A673 (cell line): ENCODE measurements at regions not wholly inside any gene's neighbourhood (a gene's known extent, or its start where the extent isn't known, plus 50 kb on each side); places are given as distances from the start of the nearest gene placed in this dataset.

Source experiments
- BruUV-seq: library from RNA; stranded (reverse); fragments of 400-500 nt; replicated peaks from 2 replicates; lab custom pipeline; 2021; lab: Mats Ljungman, UMichigan
- CTCF ChIA-PET: fragments of 300-600 bp; sonication (Branson Sonifier 250); formaldehyde crosslinking; loops from one replicate; lab custom pipeline; 2022; ENCODE audit warnings: antibody characterized with exemption; lab: Charles Lee
- POLR2A ChIA-PET: fragments of 300-600 bp; sonication (Branson Sonifier 250); formaldehyde crosslinking; loops from one replicate; lab custom pipeline; 2022; ENCODE audit warnings: antibody characterized with exemption; ENCODE audit not compliant: low non-redundant PET; lab: Charles Lee
- DNase-seq: peaks from one replicate; pipeline ENCODE4 v3.0.0-alpha.2; 2015; ENCODE audit warnings: low spot score
- H3K27ac ChIP-seq: fragments of 200-600 bp; sonication (generic); 2 replicates; pipeline ENCODE4 v1.5.1; 2016; ENCODE audit warnings: mixed run types, low read depth, mild to moderate bottlenecking, mixed read lengths, antibody characterized with exemption, low read length; ENCODE audit not compliant: poor library complexity, severe bottlenecking
- H3K27me3 ChIP-seq: fragments of 200-600 bp; sonication (generic); replicated peaks from 2 replicates; pipeline ENCODE4 v1.6.1; 2017; ENCODE audit warnings: mixed run types, low read depth, mild to moderate bottlenecking, mixed read lengths, antibody characterized with exemption, low read length; ENCODE audit not compliant: insufficient read depth, poor library complexity
- H3K36me3 ChIP-seq: fragments of 200-600 bp; sonication (generic); 2 replicates; pipeline ENCODE4 v1.6.1; 2016; ENCODE audit warnings: mixed run types, mild to moderate bottlenecking, mixed read lengths, antibody characterized with exemption, low read length; ENCODE audit not compliant: insufficient read depth, poor library complexity, severe bottlenecking
- H3K4me1 ChIP-seq: fragments of 200-600 bp; sonication (generic); 2 replicates; pipeline ENCODE4 v1.6.1; 2017; ENCODE audit warnings: mixed run types, mild to moderate bottlenecking, mixed read lengths, antibody characterized with exemption, low read length; ENCODE audit not compliant: insufficient read depth, poor library complexity, severe bottlenecking
- H3K4me3 ChIP-seq: fragments of 200-600 bp; sonication (generic); 2 replicates; pipeline ENCODE4 v1.5.1; 2016; ENCODE audit warnings: low read depth, mixed run types, mild to moderate bottlenecking, mixed read lengths, low read length; ENCODE audit not compliant: poor library complexity, severe bottlenecking
- H3K9me3 ChIP-seq: fragments of 200-600 bp; sonication (generic); 2 replicates; pipeline ENCODE4 v1.6.1; 2016; ENCODE audit warnings: mixed run types, low read depth, mild to moderate bottlenecking, mixed read lengths, antibody characterized with exemption, low read length; ENCODE audit not compliant: poor library complexity, severe bottlenecking
- CTCF ChIP-seq: fragments of 300-800, 200-600 bp; sonication (generic); conservative IDR thresholded peaks from 2 replicates; pipeline ENCODE4 v1.5.1; 2017; ENCODE audit warnings: low read depth, mild to moderate bottlenecking, antibody characterized with exemption, low read length, moderate library complexity, mixed read lengths
- EZH2 ChIP-seq: fragments of 200-600 bp; sonication (generic); IDR thresholded peaks from 2 replicates; pipeline ENCODE4 v1.6.1; 2017; ENCODE audit warnings: borderline replicate concordance, low read depth, mild to moderate bottlenecking, mixed read lengths, antibody characterized with exemption, low read length; ENCODE audit not compliant: poor library complexity, severe bottlenecking
- intact Hi-C: fragments of 100-400 bp; cut with micrococcal nuclease; formaldehyde crosslinking; loops from one replicate; pipeline ENCODE4 v1.10.0; 2022; ENCODE audit not compliant: unreplicated experiment

- Histone ChIP-seq H3K36me3 (no peaks in the 10 kb centered on the region), H3K4me1 (no peaks in the 10 kb centered on the region), H3K4me3 (no peak overlapping the region), H3K27ac (no peak overlapping the region), H3K27me3 (no peaks in the 10 kb centered on the region), H3K9me3 (no peaks in the 10 kb centered on the region)
- POLR2A ChIA-PET, result no interaction called here
- CTCF ChIA-PET, result no interaction called here
- TF ChIP-seq EZH2, result no peak
- no peak for TF ChIP-seq CTCF
- intact Hi-C loops, result no loop called here
- BruUV-seq, result no TSS peak
- DNase-seq, result no peak
Observed at GRCh38 chr6:102961902-102962301, 1568.4 kb downstream of the GRIK2 start.

GRCh38 chr6:102950967-102951366 lies 1557.5 kb downstream of the GRIK2 start:
- CTCF ChIA-PET, result no interaction called here

GRCh38 chr6:102944475-102944874 lies 1551.0 kb downstream of the GRIK2 start:
- intact Hi-C loops, result no loop called here
- H3K9me3 ChIP-seq, result no peaks in the 10 kb centered on the region
- TF ChIP-seq EZH2 (no peak), CTCF (no peak)
- DNase-seq, result no peak
- H3K27me3 ChIP-seq, result no peaks in the 10 kb centered on the region
- H3K4me1 ChIP-seq, result no peaks in the 10 kb centered on the region
- ChIA-PET POLR2A (no interaction called here), CTCF (no interaction called here)
- H3K27ac ChIP-seq, result no peak overlapping the region
- BruUV-seq, result no TSS peak
- H3K4me3 ChIP-seq, result no peak overlapping the region
- no peaks in the 10 kb centered on the region for H3K36me3 ChIP-seq

More at GRCh38 chr6:102950967-102951366, 1557.5 kb downstream of the GRIK2 start:
- TF ChIP-seq CTCF, result no peak
- TF ChIP-seq EZH2, result no peak
- H3K9me3 ChIP-seq, result no peaks in the 10 kb centered on the region
- H3K4me3 ChIP-seq, result no peak overlapping the region
- H3K27ac ChIP-seq, result no peak overlapping the region
- no peaks in the 10 kb centered on the region for H3K27me3 ChIP-seq
- POLR2A ChIA-PET, result no interaction called here
- intact Hi-C loops, result no loop called here
- H3K36me3 ChIP-seq, result no peaks in the 10 kb centered on the region
- no peaks in the 10 kb centered on the region for H3K4me1 ChIP-seq
- no TSS peak for BruUV-seq
- no peak for DNase-seq
